Adrenal gland (tissue), 9 donors: ENCODE measurements at regions not wholly inside any gene's neighbourhood (a gene's known extent, or its start where the extent isn't known, plus 50 kb on each side); places are given as distances from the start of the nearest gene placed in this dataset.
"Not testable (repeated sequence)": the region's sequence is repeated elsewhere in the genome, so short reads cannot be mapped to it uniquely, and the experiment has no call there.

ENCODE experiments used
- DNase-seq, 7 donors: peaks; one replicate each; pipeline ENCODE4 v3.0.0-alpha.2; 2019 to 2020
- H3K27ac ChIP-seq, 5 donors: fragments of 200-600 bp; sonication (generic) in 4 of 5; 1 replicate in 3 of 5; 2 replicates in 2 of 5; pipeline versions ENCODE4 v1.5.1 to v1.8.0; 2016 to 2020; ENCODE audit warnings: mild to moderate bottlenecking in 1 of 5
- H3K27me3 ChIP-seq: fragments of 200-600 bp; 2 replicates; pipeline ENCODE4 v1.8.0; 2021
- H3K36me3 ChIP-seq, 2 donors: fragments of 200-600 bp; replicated peaks in 1 of 2; 1 replicate in 1 of 2; 2 replicates in 1 of 2; pipeline versions ENCODE4 v1.5.1 to v1.8.0; 2018 to 2022
- H3K4me1 ChIP-seq, 2 donors: fragments of 200-600 bp; replicated peaks in 1 of 2; 1 replicate in 1 of 2; 2 replicates in 1 of 2; pipeline versions ENCODE4 v1.5.1 to v1.8.0; 2018 to 2021
- H3K4me3 ChIP-seq, 4 donors: fragments of 200-600 bp; sonication (generic) in 3 of 4; one replicate each; pipeline ENCODE4 v1.5.1; 2016 to 2018
- H3K9me3 ChIP-seq, 3 donors: fragments of 200-600 bp; sonication (generic) in 1 of 3; replicated peaks in 1 of 3; 1 replicate in 2 of 3; 2 replicates in 1 of 3; pipeline versions ENCODE4 v1.5.1 to v1.8.0; 2016 to 2021
- POLR2A ChIP-seq, 2 donors: fragments of 450-650 bp; IDR thresholded peaks; one replicate each; pipeline ENCODE4 v1.6.1; 2017; ENCODE audit warnings: antibody characterized with exemption in 2 of 2, mild to moderate bottlenecking in 2 of 2, moderate library complexity in 1 of 2
- WGBS, 4 donors: extraction: QIAGEN DNeasy Blood & Tissue Kit in 2 of 4; methylation state at CpG; one replicate each; pipeline versions ENCODE4 v1.1.5 to v1.1.7; 2013 to 2017; 5-methylcytosine and 5-hydroxymethylcytosine counted together
- intact Hi-C, 2 donors: fragments of 100-400 bp; cut with DNase I; formaldehyde crosslinking; loops; one replicate each; pipeline versions ENCODE4 v1.14.1 to v1.15.0; 2022 to 2023
- TF ChIP-seq, protein P1 (sequence below), 6 experiments: fragments of 450-650 bp in 4 of 6; fragments of 200-600 bp in 2 of 6; sonication (generic) in 1 of 6; IDR thresholded peaks; 1 replicate in 5 of 6; 2 replicates in 1 of 6; pipeline versions ENCODE4 v1.5.1 to v1.8.0; 2016 to 2021; ENCODE audit warnings: antibody characterized with exemption in 6 of 6, mild to moderate bottlenecking in 2 of 6, moderate library complexity in 1 of 6
- donor health status: healthy with polysubstance abuse.
- donor health status: Bipolar disorder and iron deficiency.
- donor health status: DM: yes; HTN: yes; CAD: no.
- donor health status: DM: no; HTN: no; CAD: no.
- donor health status: DM: no; HTN: no; CAD: no.

DNA sequence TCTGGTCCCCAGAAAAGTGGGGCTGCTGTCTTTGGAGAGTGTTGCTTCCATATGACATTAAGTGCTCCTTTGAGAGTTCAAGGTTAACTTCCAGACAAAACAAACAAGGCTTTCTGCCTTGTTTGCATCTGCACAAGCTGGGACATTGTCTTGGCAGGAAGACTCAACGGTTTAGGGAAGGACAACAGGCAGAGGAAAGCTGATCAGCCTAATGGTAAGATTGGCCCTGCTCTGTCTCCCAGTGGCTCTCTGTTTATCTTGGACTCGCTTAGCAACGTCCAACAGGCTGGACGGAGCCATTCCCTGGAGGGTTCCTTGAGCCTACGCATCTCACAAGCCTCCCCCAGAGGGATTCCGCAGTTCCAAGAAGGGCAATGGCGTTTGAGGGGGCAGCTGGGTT, 62.2 kb upstream of the SLC44A3 start:
- DNase-seq: peak in 6 of 7 donors; percentile 28 to 69 (median 46)
- WGBS, 4 donors: 68 to 80% (median 70%) methylated on average over 7 of the region's 7 CpGs
- no peak for TF ChIP-seq POLR2A (IDR thresholded peaks at IDR 0.05)
- TF ChIP-seq, protein P1, sequence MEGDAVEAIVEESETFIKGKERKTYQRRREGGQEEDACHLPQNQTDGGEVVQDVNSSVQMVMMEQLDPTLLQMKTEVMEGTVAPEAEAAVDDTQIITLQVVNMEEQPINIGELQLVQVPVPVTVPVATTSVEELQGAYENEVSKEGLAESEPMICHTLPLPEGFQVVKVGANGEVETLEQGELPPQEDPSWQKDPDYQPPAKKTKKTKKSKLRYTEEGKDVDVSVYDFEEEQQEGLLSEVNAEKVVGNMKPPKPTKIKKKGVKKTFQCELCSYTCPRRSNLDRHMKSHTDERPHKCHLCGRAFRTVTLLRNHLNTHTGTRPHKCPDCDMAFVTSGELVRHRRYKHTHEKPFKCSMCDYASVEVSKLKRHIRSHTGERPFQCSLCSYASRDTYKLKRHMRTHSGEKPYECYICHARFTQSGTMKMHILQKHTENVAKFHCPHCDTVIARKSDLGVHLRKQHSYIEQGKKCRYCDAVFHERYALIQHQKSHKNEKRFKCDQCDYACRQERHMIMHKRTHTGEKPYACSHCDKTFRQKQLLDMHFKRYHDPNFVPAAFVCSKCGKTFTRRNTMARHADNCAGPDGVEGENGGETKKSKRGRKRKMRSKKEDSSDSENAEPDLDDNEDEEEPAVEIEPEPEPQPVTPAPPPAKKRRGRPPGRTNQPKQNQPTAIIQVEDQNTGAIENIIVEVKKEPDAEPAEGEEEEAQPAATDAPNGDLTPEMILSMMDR (IDR thresholded peaks at IDR 0.05): no peak
- Histone ChIP-seq H3K27me3 (no peaks in the 10 kb centered on the region), H3K4me3 (no peak overlapping the region), H3K27ac (peak overlapping the region in 1 of 5 donors; percentile 57), H3K9me3 (no peaks in the 10 kb centered on the region), H3K36me3 (no peaks in the 10 kb centered on the region), H3K4me1 (peaks cover 26 to 42% of the 10 kb centered on the region in 2 donors)
- intact Hi-C loops: no loop called here

DNA sequence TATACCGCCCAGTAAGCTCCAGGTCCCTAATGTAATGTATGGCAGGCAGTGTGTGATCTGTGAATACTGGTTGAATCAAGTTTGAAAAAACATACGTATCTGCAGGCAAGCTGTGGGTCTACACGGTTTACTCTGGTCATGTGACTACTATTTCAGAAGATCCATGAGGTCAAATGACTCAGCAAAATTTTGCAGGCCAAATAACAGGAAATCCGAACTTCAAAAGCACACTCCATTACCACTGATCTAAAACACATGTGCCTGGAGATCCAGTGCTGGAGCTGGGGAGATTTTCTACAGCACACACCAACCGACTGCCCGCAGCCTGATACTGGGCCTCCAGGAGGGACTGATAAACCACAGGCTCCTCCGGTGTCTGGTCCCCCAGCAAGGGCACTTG, 64.5 kb upstream of the SLC44A3 start:
- intact Hi-C loops: no loop called here
- Histone ChIP-seq H3K4me1 (peaks cover 28 to 43% of the 10 kb centered on the region in 2 donors), H3K27ac (peak overlapping the region in 2 of 5 donors; percentile 52 to 61), H3K4me3 (no peak overlapping the region), H3K27me3 (no peaks in the 10 kb centered on the region), H3K9me3 (no peaks in the 10 kb centered on the region), H3K36me3 (no peaks in the 10 kb centered on the region)
- DNase-seq: peak; percentile 25 to 69 (median 35)
- TF ChIP-seq, protein P1 (IDR thresholded peaks at IDR 0.05): no peak
- no peak for TF ChIP-seq POLR2A (IDR thresholded peaks at IDR 0.05)
- WGBS, 4 donors: 36 to 43% (median 38%) methylated on average over 5 to 7 of the region's 7 CpGs

- DNase-seq, H3K36me3 ChIP-seq, H3K27me3 ChIP-seq, H3K9me3 ChIP-seq, H3K4me3 ChIP-seq, intact Hi-C loops: not testable (repeated sequence)
- peak overlapping the region in 3 of 5 donors; percentile 53 to 80 (median 61) for H3K27ac ChIP-seq
- 86 to 95% (median 92%) methylated on average over 3 of the region's 3 CpGs for WGBS, 4 donors
- peaks cover 28 to 43% of the 10 kb centered on the region in 2 donors for H3K4me1 ChIP-seq
Observed at GRCh38 chr1:94755016-94755415, 65.1 kb upstream of the SLC44A3 start.

GRCh38 chr1:94754570-94754969, 65.6 kb upstream of the SLC44A3 start:
- Histone ChIP-seq H3K27ac (peak overlapping the region in 3 of 5 donors; percentile 53 to 80 (median 61)), H3K36me3 (no peaks in the 10 kb centered on the region), H3K9me3 (no peaks in the 10 kb centered on the region), H3K4me3 (no peak overlapping the region), H3K27me3 (no peaks in the 10 kb centered on the region), H3K4me1 (peaks cover 28 to 43% of the 10 kb centered on the region in 2 donors)
- TF ChIP-seq POLR2A (IDR thresholded peaks at IDR 0.05): no peak
- TF ChIP-seq, protein P1 (IDR thresholded peaks at IDR 0.05): no peak
- WGBS, 4 donors: 58 to 82% (median 71%) methylated on average over 4 of the region's 4 CpGs
- DNase-seq: no peak
- intact Hi-C loops: no loop called here

GRCh38 chr1:94754095-94754494, 66.1 kb upstream of the SLC44A3 start:
- TF ChIP-seq, protein P1 (IDR thresholded peaks at IDR 0.05): no peak
- no peak for TF ChIP-seq POLR2A (IDR thresholded peaks at IDR 0.05)
- peaks cover 28 to 43% of the 10 kb centered on the region in 2 donors for H3K4me1 ChIP-seq
- no peaks in the 10 kb centered on the region for H3K27me3 ChIP-seq
- intact Hi-C loops: no loop called here
- H3K9me3 ChIP-seq: no peaks in the 10 kb centered on the region
- no peak for DNase-seq
- no peak overlapping the region for H3K4me3 ChIP-seq
- peak overlapping the region in 4 of 5 donors; percentile 47 to 80 (median 70) for H3K27ac ChIP-seq
- 60 to 81% (median 68%) methylated on average over 2 of the region's 2 CpGs for WGBS, 4 donors
- H3K36me3 ChIP-seq: no peaks in the 10 kb centered on the region
